Upper lobe of left lung (tissue), 4 donors: ENCODE measurements at regions not wholly inside any gene's neighbourhood (a gene's known extent, or its start where the extent isn't known, plus 50 kb on each side); places are given as distances from the start of the nearest gene placed in this dataset.

Experiments used
- POLR2A ChIP-seq, 4 donors: fragments of 450-650 bp; IDR thresholded peaks; one replicate each; pipeline ENCODE4 v1.5.1; 2016 to 2017; ENCODE audit warnings: antibody characterized with exemption in 4 of 4, mild to moderate bottlenecking in 2 of 4
- POLR2AphosphoS5 ChIP-seq, 2 donors: sonication (generic); formaldehyde crosslinking; IDR thresholded peaks; one replicate each; pipeline ENCODE4 v1.5.1; 2017; ENCODE audit warnings: antibody characterized with exemption in 2 of 2
- TF ChIP-seq, protein P1 (sequence below), 6 experiments: fragments of 450-650 bp in 4 of 6; fragments of 200-600 bp in 2 of 6; sonication (generic) in 2 of 6; IDR thresholded peaks; one replicate each; pipeline ENCODE4 v1.5.1; 2016 to 2019; ENCODE audit warnings: antibody characterized with exemption in 6 of 6

DNA sequence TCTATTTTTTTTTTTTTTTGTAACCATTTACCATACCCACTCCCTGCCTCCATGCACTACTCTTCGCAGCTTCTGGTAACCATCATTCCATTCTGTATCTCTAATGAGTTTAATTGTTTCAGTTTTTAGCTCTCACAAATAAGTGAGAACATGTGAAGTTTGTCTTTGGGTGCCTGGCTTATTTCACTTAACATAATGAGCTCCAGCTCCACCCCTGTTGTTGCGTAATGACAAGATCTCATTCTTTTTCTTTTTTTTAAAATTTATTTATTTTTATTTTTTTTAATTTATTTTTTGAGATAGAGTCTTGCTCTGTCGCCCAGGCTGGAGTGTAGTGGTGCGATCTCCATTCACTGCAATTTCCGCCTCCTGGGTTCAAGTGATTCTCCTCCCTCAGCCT is 142.3 kb upstream of the PCLO start:
- TF ChIP-seq, protein P1, sequence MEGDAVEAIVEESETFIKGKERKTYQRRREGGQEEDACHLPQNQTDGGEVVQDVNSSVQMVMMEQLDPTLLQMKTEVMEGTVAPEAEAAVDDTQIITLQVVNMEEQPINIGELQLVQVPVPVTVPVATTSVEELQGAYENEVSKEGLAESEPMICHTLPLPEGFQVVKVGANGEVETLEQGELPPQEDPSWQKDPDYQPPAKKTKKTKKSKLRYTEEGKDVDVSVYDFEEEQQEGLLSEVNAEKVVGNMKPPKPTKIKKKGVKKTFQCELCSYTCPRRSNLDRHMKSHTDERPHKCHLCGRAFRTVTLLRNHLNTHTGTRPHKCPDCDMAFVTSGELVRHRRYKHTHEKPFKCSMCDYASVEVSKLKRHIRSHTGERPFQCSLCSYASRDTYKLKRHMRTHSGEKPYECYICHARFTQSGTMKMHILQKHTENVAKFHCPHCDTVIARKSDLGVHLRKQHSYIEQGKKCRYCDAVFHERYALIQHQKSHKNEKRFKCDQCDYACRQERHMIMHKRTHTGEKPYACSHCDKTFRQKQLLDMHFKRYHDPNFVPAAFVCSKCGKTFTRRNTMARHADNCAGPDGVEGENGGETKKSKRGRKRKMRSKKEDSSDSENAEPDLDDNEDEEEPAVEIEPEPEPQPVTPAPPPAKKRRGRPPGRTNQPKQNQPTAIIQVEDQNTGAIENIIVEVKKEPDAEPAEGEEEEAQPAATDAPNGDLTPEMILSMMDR (IDR thresholded peaks at IDR 0.05), result no peak
- TF ChIP-seq POLR2A (IDR thresholded peaks at IDR 0.05), result no peak
- TF ChIP-seq POLR2AphosphoS5 (IDR thresholded peaks at IDR 0.05), result no peak
